ENCODE measurements at regions not wholly inside any gene's neighbourhood (a gene's known extent, or its start where the extent isn't known, plus 50 kb on each side); places are given as distances from the start of the nearest gene placed in this dataset.

- TF ChIP-seq FOXP2 (optimal IDR thresholded peaks at IDR 0.05; ENCODE audit: borderline replicate concordance, extremely low read depth, extremely low read length, insufficient read depth) (no peak), POLR2AphosphoS5 (IDR thresholded peaks at IDR 0.05; ENCODE audit: low read depth, low read length) (no peak)
These were observed 231.1 kb upstream of the NLRP1 start for GRCh38 chr17:5815396-5815795.
